ENCODE measurements at regions not wholly inside any gene's neighbourhood (a gene's known extent, or its start where the extent isn't known, plus 50 kb on each side); places are given as distances from the start of the nearest gene placed in this dataset.
A peak's percentile ranks its signal among the peaks of the same experiment; 100 is the strongest.
"Not testable (repeated sequence)": the region's sequence is repeated elsewhere in the genome, so short reads cannot be mapped to it uniquely, and the experiment has no call there.

DNA sequence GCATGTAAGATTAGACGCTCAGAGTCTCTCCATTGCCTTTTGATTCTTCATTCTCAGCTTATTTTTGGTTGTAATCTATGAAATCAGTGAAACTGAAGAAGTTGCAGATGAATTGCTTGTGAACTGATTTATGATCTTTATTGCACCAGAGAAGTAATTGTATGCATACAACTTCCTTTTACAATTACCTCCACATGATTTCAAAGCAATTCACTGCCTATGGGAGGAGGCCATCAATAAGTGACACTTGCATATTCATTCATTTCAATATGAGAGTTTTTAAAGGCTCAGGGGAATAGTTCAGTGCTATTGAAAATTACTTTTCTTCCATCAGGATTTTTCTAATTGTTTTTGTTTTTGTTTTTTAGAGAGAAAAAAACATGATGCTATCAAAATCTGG lies 222.3 kb downstream of the NKX6-1 start:
- no peak for DNase-seq

DNA sequence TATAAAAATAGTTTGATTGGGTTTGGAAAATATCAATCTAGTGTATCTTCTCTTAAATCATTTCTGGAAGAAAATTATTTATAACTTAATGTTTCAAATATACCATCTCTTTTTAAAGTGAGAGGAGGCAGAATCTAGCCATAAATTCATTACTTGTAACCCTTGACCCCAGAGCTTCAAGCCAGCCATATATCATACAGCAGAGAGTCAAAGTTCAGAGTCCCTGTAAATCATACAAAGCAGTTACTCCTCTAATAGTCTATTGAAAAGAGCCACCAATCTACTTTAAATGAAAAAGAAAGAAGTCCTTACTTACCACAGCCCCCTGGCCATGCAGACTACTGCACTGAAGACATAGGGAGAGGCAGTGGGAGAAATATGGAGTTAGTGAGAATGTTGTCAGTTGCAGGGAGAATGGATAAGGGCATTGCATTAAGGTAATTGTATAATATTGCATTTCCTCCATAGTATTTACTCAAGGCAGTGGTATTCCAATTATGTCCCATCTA lies 229.5 kb downstream of the NKX6-1 start:
- DNase-seq = no peak

DNA sequence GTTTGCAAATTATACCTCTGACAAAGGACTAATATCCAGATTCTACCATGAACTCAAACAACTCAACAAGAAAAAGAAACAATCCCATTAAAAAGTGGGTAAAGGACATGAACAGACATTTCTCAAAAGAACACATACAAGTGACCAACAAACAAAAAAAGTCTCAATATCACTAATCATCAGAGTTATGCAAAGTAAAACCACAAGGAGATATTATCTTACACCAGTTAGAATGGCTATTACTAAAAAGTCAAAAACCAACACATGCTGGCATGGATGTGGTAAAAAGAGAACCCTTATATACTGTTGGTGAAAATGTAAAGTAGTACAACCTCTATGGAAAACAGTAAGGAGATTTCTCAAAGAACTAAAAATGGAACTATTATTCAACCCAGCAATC lies 234.4 kb downstream of the NKX6-1 start:
- no peak for DNase-seq

GRCh38 chr4:84263415-84263814 lies 235.7 kb downstream of the NKX6-1 start:
- DNase-seq = no peak

- DNase-seq = no peak
Measured at GRCh38 chr4:84260495-84260894, 238.6 kb downstream of the NKX6-1 start.

GRCh38 chr4:84258905-84259830 lies 239.9 kb downstream of the NKX6-1 start:
- DNase-seq = no peak

- no peak for DNase-seq
Measured at GRCh38 chr4:84254537-84254936, 244.6 kb downstream of the NKX6-1 start.

DNA sequence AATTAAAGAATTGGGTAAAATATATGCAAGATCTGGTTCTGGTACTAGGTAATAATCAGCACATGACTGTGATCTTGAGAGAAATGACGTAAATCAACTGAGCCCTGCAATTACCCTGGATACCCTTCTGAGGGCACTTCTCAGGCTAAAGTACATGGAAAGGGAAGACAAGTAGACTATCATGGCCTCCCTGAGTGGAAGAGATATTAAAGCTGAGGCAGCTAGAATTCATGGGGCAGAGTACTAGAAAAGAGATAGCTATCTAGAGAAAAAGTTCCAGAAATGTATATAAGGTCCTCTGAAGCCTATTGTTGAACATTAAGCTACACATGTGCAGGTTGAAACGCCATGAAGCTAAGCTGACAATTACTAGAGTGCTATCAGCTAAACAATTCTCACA lies 249.6 kb downstream of the NKX6-1 start:
- DNase-seq = no peak

- DNase-seq = not testable (repeated sequence)
Measured at GRCh38 chr4:84245042-84245441, 254.1 kb downstream of the NKX6-1 start.

DNA sequence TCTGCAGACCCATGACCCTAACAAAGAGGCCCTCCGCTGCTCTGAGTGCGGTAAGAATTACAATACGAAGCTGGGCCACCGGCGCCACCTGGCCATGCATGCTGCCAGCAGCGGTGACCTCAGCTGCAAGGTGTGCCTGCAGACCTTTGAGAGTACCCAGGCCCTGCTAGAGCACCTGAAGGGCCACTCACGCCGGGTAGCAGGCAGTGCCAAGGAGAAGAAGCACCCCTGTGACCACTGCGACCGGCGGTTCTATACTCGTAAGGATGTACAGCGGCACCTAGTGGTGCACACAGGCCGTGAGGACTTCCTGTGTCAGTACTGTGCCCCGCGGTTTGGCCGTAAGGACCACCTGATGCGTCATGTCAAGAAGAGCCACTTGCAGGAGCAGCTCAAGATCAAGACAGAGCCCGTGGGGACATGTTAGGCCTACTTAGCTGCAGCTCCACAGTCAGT lies 254.7 kb downstream of the NKX6-1 start:
- not testable (repeated sequence) for DNase-seq

DNA sequence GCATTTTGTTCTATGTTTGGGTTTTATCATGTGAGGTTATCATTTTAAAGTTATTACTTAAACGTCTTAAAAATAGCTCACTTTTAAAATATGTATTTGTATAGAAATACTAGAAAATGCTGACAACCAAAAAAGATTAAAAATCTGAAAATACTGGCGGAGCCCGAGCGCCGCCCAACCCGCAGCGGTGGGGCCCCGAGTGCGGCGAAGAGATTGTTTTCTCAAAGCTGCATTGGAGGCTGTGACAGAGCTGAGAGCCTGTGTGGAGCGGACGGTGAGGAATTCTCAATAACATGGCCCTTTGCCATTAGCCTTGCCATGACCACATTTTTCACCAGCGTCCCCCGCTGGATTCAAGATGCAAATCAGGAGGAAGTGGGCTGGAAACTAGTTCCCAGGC lies 255.4 kb downstream of the NKX6-1 start:
- DNase-seq = no peak

DNA sequence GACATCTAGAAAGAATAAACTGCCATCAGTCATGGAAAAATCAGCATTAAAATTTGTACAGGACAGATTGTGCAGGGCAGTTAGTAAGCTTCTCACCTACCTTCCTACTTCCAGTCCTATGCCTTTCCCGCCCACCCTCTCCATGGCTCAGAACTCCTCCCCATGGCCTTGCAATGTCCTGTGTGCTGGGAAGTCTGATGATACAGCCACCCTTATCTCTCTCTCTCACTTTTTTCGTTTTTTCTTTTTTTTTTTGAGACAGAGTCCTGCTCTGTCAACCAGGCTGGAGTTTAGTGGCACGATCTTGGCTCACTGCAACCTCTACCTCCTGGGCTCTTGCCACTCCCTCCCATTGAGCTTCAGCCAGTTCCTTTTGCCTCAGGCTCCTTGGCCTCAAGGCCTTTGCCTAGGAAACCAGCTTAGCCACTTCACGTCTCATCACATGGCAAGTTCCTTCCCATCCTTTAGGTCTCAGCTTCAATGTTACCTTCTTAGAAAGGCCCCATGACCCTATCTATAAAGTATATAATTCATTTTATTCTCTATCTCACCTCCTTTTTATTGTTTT lies 259.7 kb downstream of the NKX6-1 start:
- DNase-seq = no peak

DNA sequence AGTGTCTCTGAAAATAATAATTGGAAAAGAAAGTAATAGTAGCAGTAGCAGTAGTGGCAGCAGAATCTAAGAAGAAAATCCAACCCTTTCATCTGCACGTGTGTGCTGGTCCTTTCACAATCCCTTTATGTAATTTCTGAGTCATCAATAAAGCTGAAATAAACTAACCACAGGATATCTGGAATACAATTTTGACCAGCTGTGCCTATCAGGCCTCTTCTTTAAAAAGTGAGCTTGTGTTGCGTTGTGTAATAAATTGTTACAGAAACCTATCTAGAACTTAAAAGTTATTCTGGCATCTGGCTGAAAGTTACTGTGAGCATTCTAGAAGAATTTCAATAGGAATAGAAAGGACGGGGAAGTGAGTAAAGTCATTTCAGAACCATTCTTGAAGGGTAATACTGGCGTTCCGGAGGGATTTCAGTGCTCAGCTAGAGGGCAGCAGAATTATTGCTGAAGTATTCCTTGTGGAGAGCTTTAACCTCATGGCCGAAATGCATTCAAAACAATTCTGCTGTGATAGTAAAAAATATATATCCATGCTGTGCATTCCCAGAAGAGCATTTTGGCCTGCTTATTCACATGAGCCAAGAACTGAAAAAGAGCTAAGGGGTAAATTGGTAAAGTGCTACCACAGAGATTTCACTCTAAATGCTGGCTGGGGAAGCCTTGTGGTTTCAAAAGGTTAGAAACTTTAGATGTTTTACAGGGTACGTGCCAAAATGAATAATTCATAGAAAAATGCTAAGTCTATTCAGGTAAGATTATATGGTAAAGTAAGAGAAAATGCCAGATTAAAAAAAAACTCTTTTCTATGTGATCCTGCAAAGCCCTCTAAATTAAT lies 260.6 kb downstream of the NKX6-1 start:
- no peak for DNase-seq

DNA sequence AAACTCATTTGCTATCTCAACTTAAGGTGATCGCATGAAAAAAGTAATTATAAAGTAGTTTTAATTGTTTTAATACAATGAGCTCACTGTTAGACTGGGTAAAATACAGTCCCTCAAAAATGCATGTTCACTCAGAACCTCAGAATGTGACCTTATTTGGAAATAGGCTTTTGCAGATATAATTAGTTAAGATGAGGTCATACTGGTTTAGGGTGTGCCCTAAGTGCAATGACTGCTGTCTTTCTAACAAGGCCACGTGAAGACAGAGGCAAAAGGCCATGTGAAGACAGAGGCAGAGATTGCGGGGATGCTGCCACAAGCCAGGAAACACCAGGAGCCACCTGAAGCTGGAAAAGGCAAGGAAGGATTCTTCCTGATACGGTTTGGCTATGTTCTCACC lies 262.1 kb downstream of the NKX6-1 start:
- DNase-seq = no peak

DNA sequence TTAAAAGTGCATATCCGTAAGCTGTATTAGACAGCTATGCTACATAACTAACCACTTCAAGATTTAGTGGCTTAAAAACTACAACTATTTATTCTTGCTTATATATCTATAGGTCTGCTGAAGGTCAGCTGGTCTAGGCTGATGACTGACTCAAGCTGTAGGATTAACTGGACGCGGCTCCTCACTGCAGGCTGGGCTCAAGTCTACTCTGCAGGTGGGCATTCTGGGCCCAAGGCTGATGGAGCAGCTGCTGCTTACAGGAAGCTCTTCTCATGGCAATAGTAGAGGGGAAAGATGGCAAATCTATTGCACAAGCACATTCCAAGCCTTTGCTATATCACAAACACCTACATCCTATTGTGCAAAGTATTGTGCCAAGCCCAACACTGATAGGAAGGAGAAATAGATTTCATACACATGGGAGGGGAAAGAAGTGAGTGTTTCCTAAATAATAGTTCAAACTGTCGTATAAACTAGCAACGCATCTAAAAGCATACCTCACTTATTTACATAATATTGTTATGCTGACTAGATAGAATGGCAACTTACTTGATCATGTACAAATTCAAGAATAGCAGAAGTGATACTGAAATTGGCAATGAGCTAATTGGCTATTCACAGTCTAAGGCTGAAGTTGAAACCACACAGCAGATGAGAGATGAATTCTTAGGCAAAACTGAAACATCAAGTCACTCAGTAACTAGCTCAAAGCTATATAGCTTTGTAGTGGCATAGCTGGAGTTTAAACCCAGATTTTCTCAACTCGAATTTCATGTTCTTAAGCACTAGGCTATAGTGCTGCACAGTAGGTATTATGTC lies 263.8 kb downstream of the NKX6-1 start:
- no peak for DNase-seq

- no peak for DNase-seq
Measured at GRCh38 chr4:84232309-84233095, 266.6 kb downstream of the NKX6-1 start.

- no peak for DNase-seq
Measured at GRCh38 chr4:84231539-84232055, 267.5 kb downstream of the NKX6-1 start.

GRCh38 chr4:84224522-84224921 lies 274.6 kb downstream of the NKX6-1 start:
- DNase-seq = peak; percentile 98

DNA sequence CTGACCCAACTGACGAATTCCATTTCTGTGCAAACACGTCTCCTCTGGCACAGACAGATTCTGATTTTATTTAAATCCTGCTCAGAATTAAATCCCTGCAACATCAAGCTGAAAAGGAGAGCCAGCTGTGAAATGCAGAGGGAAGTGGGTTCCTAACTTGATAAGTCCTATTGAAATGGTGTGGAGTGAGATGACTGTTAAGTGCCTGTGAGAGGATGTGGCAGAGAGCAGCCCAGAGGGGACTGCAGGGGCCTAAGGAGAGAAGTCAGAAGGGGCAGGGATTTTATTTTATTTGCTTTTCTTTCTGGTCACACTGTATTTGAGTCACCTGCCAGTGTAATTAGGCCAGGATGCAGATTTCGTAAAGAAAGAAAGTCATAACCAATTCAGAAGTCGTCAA lies 277.4 kb downstream of the NKX6-1 start:
- no peak for DNase-seq

DNA sequence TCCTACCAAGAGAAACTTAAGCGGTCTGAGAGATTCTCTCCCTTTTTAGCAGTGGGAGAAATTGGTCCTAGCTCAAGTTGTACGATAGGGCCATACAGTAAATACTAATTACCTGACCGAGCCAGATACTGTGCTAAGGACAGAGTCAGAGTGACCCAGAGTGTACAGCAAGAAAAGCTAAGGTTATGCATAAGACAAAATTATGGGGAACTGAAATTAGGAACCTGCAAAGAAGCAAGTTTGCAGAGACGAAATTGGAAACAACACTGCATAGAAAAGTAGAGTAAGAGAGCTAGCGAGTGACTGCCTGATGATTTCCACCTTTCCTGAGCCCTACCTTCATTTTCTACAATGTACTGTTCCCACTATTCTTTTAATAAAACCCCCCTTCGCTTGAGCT lies 278.1 kb downstream of the NKX6-1 start:
- DNase-seq = no peak

DNA sequence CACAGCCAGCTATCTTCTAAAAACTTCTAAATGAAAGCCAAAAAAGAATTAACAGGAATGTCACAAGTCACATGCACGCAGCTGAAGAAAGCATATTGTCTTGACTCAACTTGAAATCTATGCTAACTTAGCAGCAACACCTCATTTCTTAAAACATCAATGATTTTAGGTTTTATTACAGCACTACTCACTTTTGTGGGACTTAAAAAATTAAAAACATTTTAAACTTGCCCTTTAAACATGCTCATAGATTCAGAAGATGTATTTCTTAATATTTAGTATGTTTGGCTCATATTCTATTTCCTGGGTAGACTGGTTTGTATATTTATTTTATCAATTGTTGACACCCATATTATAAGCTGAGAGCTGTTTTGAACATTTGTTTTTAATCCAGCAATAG lies 279.4 kb downstream of the NKX6-1 start:
- no peak for DNase-seq
